ENCODE measurements at regions not wholly inside any gene's neighbourhood (a gene's known extent, or its start where the extent isn't known, plus 50 kb on each side); places are given as distances from the start of the nearest gene placed in this dataset.

DNA sequence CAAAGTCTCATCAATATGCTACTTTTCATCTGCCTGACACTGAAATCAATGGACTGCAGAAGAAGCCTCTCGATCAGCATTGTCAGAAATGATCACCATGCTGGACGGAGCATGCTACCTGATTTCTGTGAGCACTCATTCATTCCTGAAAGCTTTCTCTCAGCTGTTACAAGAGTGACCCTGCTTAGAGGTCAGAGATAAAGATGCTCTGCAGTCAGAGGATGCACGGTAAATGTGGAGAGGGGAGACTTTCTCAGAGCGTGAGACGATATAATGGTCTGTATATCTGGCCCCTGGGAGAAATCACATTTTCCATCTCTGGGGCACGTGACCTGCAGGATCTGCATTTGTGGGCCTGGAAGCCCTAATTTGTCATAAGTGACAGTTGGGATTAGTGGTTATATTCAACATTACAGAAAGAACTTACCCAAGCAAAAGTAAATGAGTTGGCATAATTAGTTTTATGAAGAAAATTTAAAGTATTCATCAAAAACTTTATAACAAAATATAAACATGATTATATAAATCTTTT, 125.6 kb upstream of the TTC29 start:
- POLR2A ChIA-PET = no interaction called here
- DNase-seq (ENCODE audit: low read depth) = no peak
- no peaks in the 10 kb centered on the region for H3K36me3 ChIP-seq (ENCODE audit: control insufficient read depth, insufficient read depth, low read length)

DNA sequence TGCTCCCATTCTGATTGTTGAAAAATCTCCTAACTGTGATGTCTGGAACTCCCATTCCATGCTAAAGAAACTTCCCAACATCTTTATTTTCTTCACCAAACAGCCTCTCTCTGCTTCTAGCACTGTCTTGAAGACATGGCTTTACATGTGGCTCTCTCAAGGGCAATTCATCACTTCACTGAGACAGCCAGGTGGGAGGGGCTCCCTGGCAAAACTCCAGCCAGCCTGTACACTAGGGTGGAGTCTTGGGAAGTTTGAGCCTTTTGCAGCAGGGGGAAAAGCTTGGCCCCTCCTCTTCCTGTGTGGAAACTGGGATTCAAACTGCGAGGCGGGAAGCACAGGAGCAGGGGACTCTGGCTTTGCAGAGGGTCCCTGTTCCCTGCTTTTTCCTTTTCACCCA, 130.5 kb upstream of the TTC29 start:
- TF ChIP-seq, protein P1, sequence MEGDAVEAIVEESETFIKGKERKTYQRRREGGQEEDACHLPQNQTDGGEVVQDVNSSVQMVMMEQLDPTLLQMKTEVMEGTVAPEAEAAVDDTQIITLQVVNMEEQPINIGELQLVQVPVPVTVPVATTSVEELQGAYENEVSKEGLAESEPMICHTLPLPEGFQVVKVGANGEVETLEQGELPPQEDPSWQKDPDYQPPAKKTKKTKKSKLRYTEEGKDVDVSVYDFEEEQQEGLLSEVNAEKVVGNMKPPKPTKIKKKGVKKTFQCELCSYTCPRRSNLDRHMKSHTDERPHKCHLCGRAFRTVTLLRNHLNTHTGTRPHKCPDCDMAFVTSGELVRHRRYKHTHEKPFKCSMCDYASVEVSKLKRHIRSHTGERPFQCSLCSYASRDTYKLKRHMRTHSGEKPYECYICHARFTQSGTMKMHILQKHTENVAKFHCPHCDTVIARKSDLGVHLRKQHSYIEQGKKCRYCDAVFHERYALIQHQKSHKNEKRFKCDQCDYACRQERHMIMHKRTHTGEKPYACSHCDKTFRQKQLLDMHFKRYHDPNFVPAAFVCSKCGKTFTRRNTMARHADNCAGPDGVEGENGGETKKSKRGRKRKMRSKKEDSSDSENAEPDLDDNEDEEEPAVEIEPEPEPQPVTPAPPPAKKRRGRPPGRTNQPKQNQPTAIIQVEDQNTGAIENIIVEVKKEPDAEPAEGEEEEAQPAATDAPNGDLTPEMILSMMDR (IDR thresholded peaks at IDR 0.05; ENCODE audit: insufficient read depth, low read depth, low read length) = no peak
- ChIA-PET POLR2A (no interaction called here), CTCF (no interaction called here)
- Histone ChIP-seq H3K4me3 (ENCODE audit: low read depth, low read length) (no peak overlapping the region), H3K27me3 (ENCODE audit: control insufficient read depth, insufficient read depth, low read length) (no peaks in the 10 kb centered on the region), H3K36me3 (ENCODE audit: control insufficient read depth, insufficient read depth, low read length) (no peaks in the 10 kb centered on the region)
- no peak for DNase-seq (ENCODE audit: low read depth)

More for the DNA sequence above, 125.6 kb upstream of the TTC29 start:
- TF ChIP-seq, protein P1 (IDR thresholded peaks at IDR 0.05; ENCODE audit: insufficient read depth, low read depth, low read length) = no peak
- Histone ChIP-seq H3K27me3 (ENCODE audit: control insufficient read depth, insufficient read depth, low read length) (no peaks in the 10 kb centered on the region; the same call in 1 of the 2 replicates), H3K4me3 (ENCODE audit: low read depth, low read length) (no peak overlapping the region)
- CTCF ChIA-PET = interaction anchor here (1.7 kb wide), 1 partner anchor 730 kb away, joined by 3 read pairs; no protein-coding TSS in a partner anchor

DNA sequence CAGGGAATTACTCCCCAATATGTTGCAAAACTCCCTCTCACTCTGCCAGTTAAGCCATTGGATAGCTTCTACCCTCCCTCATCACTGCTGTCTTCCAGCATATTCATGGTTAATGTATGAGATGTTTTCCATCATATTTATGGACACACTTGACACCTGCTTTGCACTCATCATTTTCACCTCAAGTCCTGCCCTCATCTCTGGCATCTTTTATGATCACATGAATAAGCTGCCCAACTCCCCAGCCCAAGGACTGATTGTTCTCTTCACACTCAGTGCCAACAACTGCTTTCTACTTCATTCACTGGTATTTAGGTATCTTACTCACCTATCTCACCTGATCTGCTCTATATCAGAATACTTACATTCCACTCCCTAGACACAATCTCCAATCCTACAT, 131.1 kb upstream of the TTC29 start:
- TF ChIP-seq, protein P1 (IDR thresholded peaks at IDR 0.05; ENCODE audit: insufficient read depth, low read depth, low read length) = no peak
- no peak for DNase-seq (ENCODE audit: low read depth)
- ChIA-PET POLR2A (no interaction called here), CTCF (no interaction called here)
- H3K4me3 ChIP-seq (ENCODE audit: low read depth, low read length) = no peak overlapping the region
- H3K36me3 ChIP-seq (ENCODE audit: control insufficient read depth, insufficient read depth, low read length) = no peaks in the 10 kb centered on the region
- no peaks in the 10 kb centered on the region for H3K27me3 ChIP-seq (ENCODE audit: control insufficient read depth, insufficient read depth, low read length)

DNA sequence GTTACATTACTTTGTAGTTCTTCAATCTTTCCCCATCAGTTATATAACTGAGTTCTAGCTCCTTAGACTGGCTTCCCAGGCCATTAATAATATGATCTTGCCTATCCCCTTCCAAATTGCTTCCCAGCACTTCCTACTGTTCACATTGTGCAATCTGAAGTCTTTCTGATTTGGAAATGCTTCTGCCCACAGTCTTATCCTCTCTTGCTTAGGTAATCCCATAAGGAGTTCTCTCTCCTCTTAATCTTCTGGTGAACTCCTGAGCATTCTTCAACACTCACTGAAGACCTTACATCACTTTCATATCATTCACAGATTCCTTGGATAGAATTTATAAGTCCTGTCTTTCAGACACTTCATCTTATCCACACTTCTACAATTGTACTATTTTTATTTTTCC, 132.7 kb upstream of the TTC29 start:
- POLR2A ChIA-PET = no interaction called here
- Histone ChIP-seq H3K4me3 (ENCODE audit: low read depth, low read length) (no peak overlapping the region), H3K27me3 (ENCODE audit: control insufficient read depth, insufficient read depth, low read length) (no peaks in the 10 kb centered on the region), H3K36me3 (ENCODE audit: control insufficient read depth, insufficient read depth, low read length) (no peaks in the 10 kb centered on the region)
- TF ChIP-seq, protein P1 (IDR thresholded peaks at IDR 0.05; ENCODE audit: insufficient read depth, low read depth, low read length) = no peak
- CTCF ChIA-PET = no interaction called here
- no peak for DNase-seq (ENCODE audit: low read depth)

DNA sequence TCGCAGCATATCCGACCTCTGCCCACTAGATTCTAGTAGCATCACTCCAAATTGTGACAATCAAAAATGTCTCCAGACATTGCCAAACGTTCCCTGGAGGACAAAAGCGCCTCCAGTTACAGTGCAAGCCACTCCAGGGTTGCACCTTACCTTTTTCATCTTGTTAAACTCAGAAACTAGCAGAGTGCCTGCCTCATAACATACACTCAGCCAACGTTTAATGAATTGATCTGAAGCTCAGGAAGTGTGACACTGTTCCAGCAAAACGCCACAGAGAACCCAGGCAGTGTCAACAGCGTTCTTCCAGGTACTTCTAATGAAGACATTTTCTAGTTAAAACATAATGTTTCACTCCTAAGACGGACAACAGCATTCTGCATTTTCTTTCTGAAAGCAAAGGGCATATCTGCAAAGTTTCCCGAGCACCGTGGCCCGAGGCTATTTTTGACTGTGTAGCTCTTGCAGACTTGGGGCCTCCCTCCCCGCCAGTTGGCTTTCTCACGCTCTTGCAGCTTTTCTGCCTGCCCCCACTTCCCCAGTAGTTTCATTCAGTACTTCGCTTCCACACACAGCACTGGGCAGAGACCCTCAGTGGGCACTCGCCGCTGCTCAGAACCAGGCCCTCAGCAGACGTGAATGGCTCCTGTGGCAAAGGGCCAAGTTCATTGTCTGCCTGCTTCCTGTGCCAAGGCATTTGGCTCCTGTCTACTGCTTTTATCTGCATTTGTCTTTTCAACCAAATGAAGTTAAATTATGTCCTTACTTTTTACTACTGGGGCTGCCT, 133.4 kb upstream of the TTC29 start:
- TF ChIP-seq, protein P1 (IDR thresholded peaks at IDR 0.05; ENCODE audit: insufficient read depth, low read depth, low read length) = no peak
- Histone ChIP-seq H3K36me3 (ENCODE audit: control insufficient read depth, insufficient read depth, low read length) (no peaks in the 10 kb centered on the region), H3K4me3 (ENCODE audit: low read depth, low read length) (no peak overlapping the region), H3K27me3 (ENCODE audit: control insufficient read depth, insufficient read depth, low read length) (no peaks in the 10 kb centered on the region)
- ChIA-PET CTCF (no interaction called here), POLR2A (no interaction called here)
- no peak for DNase-seq (ENCODE audit: low read depth)

Measured in BJ (cell line).